HL-60 (cell line): ENCODE measurements at regions not wholly inside any gene's neighbourhood (a gene's known extent, or its start where the extent isn't known, plus 50 kb on each side); places are given as distances from the start of the nearest gene placed in this dataset.

Experiments
- DNase-seq, 2 experiments: peaks; one replicate each; pipeline ENCODE4 v3.0.0-alpha.2; 2010 to 2020; ENCODE audit warnings: low read depth in 1 of 2, low spot score in 1 of 2
- H3K27ac ChIP-seq: fragments of 250-450 bp; sonication (Bioruptor Pico); replicated peaks from 2 replicates; pipeline ENCODE4 v1.5.1; 2020; ENCODE audit warnings: mild to moderate bottlenecking, moderate library complexity
- H3K27me3 ChIP-seq: fragments of 250-450 bp; sonication (Bioruptor Pico); 2 replicates; pipeline ENCODE4 v1.5.1; 2021; ENCODE audit warnings: mild to moderate bottlenecking, moderate library complexity; ENCODE audit not compliant: insufficient read depth, poor library complexity, severe bottlenecking
- H3K4me3 ChIP-seq: replicated peaks from 2 replicates; pipeline ENCODE4 v1.5.1; 2011; ENCODE audit warnings: mild to moderate bottlenecking, control low read depth, low read length; ENCODE audit not compliant: insufficient read depth
- CTCF ChIP-seq: IDR thresholded peaks from one replicate; pipeline ENCODE4 v1.5.1; 2011; ENCODE audit warnings: low read length, control low read depth, inconsistent platforms; ENCODE audit not compliant: insufficient read depth
- GABPA ChIP-seq: IDR thresholded peaks from 2 replicates; pipeline ENCODE4 v1.6.1; 2012; ENCODE audit warnings: low read depth
- POLR2AphosphoS5 ChIP-seq: IDR thresholded peaks from 2 replicates; pipeline ENCODE4 v1.6.1; 2012; ENCODE audit warnings: low read depth
- REST ChIP-seq: IDR thresholded peaks from 2 replicates; pipeline ENCODE4 v1.6.1; 2012; ENCODE audit warnings: low read depth; ENCODE audit not compliant: insufficient replicate concordance
- SPI1 ChIP-seq: IDR thresholded peaks from 2 replicates; pipeline ENCODE4 v1.6.1; 2012; ENCODE audit warnings: low read depth, mild to moderate bottlenecking, borderline replicate concordance

GRCh38 chr5:33008751-33009418 lies 297.8 kb downstream of the NPR3 start:
- H3K4me3 ChIP-seq: no peak overlapping the region
- DNase-seq: no peak
- TF ChIP-seq SPI1 (no peak), REST (no peak), POLR2AphosphoS5 (no peak), CTCF (no peak), GABPA (no peak)
- no peaks in the 10 kb centered on the region for H3K27me3 ChIP-seq
- no peak overlapping the region for H3K27ac ChIP-seq

GRCh38 chr5:33010846-33011245 lies 299.7 kb downstream of the NPR3 start:
- TF ChIP-seq SPI1 (no peak), GABPA (no peak), CTCF (no peak), REST (no peak), POLR2AphosphoS5 (no peak)
- DNase-seq: no peak
- H3K4me3 ChIP-seq: no peak overlapping the region
- H3K27me3 ChIP-seq: no peaks in the 10 kb centered on the region
- H3K27ac ChIP-seq: no peak overlapping the region

DNA sequence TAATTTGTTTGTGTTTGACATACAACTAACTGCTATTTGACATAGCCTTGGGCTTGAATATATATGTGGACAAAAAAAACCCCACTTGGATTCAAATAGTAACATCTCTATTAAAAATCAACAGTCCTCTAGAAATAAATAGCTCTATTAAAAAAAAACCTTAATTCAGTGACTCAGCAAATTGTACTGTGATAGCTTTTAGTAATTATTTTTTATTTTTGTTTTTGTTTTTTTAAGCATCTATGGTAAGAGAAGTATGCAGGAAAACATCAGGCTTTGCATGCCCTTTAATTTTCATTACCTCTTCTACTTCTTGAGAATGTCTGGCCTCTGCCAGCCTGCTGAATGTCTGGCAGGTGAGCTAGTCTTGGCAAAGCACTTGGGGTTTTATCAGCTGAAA lies 300.7 kb downstream of the NPR3 start:
- H3K27me3 ChIP-seq: no peaks in the 10 kb centered on the region
- TF ChIP-seq POLR2AphosphoS5 (no peak), CTCF (no peak), REST (no peak), GABPA (no peak), SPI1 (no peak)
- H3K4me3 ChIP-seq: no peak overlapping the region
- no peak overlapping the region for H3K27ac ChIP-seq
- DNase-seq: no peak
